ENCODE measurements at regions not wholly inside any gene's neighbourhood (a gene's known extent, or its start where the extent isn't known, plus 50 kb on each side); places are given as distances from the start of the nearest gene placed in this dataset.
"Not testable (repeated sequence)": the region's sequence is repeated elsewhere in the genome, so short reads cannot be mapped to it uniquely, and the experiment has no call there.

DNA sequence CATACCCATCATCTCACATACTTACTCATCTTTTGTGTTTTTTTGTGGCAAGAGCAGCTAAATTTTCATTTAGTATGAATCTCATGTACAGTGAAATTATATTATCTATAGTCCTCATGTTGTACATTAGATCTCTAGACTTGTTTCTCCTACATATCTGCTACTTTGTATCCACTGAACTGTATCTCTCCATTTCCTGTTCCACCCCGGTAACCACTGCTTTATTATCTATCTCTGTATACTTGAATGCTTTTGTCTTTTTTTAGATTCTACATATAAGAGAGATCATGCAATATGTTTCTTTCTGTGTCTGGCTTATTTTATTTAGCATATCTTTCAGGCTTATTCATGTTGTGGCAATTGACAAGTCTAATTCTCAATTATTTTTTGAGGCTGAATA lies 125.1 kb downstream of the ANKRD7 start:
- H3K36me3 ChIP-seq (ENCODE audit: insufficient read depth, low read length): no peaks in the 10 kb centered on the region
- H3K9ac ChIP-seq (ENCODE audit: low read depth, low read length): no peak overlapping the region
- no peaks in the 10 kb centered on the region for H3K4me1 ChIP-seq (ENCODE audit: insufficient read depth, low read length)
- H3K9me3 ChIP-seq (ENCODE audit: control insufficient read depth, insufficient read depth, low read length): no peaks in the 10 kb centered on the region

DNA sequence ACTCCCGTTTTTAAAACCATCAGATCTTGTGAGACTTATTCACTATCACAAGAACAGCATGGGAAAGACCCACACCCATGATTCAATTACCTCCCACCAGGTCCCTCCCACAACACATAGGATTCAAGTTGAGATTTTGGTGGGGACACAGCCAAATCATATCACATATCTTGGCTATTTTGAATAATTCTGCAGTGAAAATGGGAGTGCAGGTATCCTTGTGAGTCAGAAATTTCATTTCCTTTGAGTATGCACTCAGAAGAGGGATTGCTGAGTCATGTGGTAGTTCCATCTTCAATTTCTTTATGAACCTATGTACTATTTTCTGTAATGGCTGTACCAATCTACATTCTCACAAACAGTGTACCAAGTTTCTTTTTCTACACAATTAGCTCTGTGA lies 125.8 kb downstream of the ANKRD7 start:
- Histone ChIP-seq H3K36me3 (ENCODE audit: insufficient read depth, low read length) (no peaks in the 10 kb centered on the region), H3K9me3 (ENCODE audit: control insufficient read depth, insufficient read depth, low read length) (no peaks in the 10 kb centered on the region), H3K9ac (ENCODE audit: low read depth, low read length) (no peak overlapping the region), H3K4me1 (ENCODE audit: insufficient read depth, low read length) (no peaks in the 10 kb centered on the region)

DNA sequence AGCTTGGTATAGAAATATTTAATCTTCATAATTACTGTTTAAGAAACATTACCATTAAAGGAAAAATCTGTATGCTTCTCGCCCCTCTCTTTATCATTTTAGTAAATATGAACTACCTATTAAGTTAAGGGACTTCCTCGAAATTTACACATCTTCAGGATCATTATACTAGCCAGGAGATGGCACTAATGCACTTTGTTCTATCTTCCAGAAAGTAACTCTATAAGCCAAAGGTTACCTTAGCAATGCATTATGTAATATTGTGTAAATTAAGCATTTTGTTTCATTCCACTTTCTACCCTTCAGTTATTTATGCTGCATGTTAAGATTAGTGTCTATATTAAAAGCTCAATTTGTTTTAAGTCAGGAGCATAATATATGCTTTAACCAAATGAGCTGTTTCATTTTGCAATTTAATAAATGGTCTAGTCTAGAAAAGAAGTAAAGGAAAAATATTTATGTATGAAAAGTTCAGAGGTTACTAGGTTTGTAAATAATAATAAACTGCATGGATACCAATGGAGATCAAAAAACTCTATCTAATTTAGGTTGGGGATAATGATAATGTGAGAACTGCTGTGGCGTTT lies 128.5 kb downstream of the ANKRD7 start:
- no peaks in the 10 kb centered on the region for H3K4me1 ChIP-seq (ENCODE audit: insufficient read depth, low read length)
- H3K9me3 ChIP-seq (ENCODE audit: control insufficient read depth, insufficient read depth, low read length): no peaks in the 10 kb centered on the region
- H3K9ac ChIP-seq (ENCODE audit: low read depth, low read length): no peak overlapping the region
- no peaks in the 10 kb centered on the region for H3K36me3 ChIP-seq (ENCODE audit: insufficient read depth, low read length)

DNA sequence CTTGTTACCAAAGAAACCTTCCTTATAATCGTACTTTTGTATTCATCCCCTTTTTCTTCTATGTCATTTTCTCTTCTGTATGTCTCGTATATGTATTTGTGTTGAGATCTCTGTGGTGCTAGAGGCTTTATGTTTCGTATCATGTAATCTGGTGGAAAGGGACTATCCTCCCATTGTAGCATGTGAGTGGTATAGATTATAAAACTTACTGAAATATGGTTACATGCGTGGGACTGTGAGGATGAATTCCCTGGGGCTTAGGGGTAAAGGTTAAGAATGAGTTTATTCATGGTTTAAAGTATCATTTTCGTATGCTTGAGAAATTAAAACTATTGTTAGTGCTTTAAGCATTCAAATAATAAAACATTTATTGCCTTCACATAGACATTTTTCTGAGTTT lies 141.9 kb downstream of the ANKRD7 start:
- Histone ChIP-seq H3K9me3 (ENCODE audit: control insufficient read depth, insufficient read depth, low read length) (no peaks in the 10 kb centered on the region), H3K36me3 (ENCODE audit: insufficient read depth, low read length) (no peaks in the 10 kb centered on the region), H3K4me1 (ENCODE audit: insufficient read depth, low read length) (no peaks in the 10 kb centered on the region), H3K9ac (ENCODE audit: low read depth, low read length) (no peak overlapping the region)

DNA sequence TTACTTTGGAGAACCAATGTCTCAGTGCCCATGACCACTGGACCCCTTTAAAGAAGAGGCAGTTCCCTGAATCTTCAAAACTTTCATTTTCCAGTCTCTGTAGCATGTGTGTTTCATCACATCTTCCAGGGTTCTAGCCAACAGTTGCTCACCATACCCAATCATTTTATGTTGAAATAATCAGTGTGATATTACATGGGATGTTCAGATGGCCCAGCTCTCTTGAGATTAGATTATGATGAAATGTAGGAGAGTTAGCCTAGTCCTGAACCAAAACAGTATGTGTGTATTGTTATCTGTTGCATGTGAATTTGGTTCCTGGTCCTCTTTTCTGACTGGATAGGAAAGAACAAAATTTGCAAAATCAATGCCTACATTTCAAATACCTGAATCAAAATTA lies 144.5 kb downstream of the ANKRD7 start:
- Histone ChIP-seq H3K4me1 (ENCODE audit: insufficient read depth, low read length) (no peaks in the 10 kb centered on the region), H3K9me3 (ENCODE audit: control insufficient read depth, insufficient read depth, low read length) (no peaks in the 10 kb centered on the region), H3K9ac (ENCODE audit: low read depth, low read length) (no peak overlapping the region), H3K36me3 (ENCODE audit: insufficient read depth, low read length) (no peaks in the 10 kb centered on the region)

DNA sequence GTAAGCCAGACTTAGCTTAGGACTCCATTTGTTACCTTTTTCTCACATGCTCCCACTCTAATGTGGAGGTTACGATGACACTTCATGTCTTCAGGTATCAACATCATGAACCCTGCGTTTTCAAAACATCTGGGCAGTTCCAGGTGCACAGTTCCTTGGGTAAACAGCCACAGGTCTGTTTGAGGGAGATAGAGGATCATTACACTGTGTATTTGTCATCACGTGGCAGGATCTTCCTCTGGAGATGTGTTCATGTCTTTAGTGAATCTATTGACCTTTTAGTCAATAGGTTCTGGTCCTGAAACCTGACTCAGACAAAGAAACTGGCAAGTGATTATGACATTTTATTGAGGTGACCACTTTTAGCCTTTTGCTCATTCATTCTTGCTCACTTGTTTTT lies 145.5 kb downstream of the ANKRD7 start:
- Histone ChIP-seq H3K4me1 (ENCODE audit: insufficient read depth, low read length) (no peaks in the 10 kb centered on the region), H3K9ac (ENCODE audit: low read depth, low read length) (no peak overlapping the region), H3K9me3 (ENCODE audit: control insufficient read depth, insufficient read depth, low read length) (no peaks in the 10 kb centered on the region), H3K36me3 (ENCODE audit: insufficient read depth, low read length) (no peaks in the 10 kb centered on the region)

DNA sequence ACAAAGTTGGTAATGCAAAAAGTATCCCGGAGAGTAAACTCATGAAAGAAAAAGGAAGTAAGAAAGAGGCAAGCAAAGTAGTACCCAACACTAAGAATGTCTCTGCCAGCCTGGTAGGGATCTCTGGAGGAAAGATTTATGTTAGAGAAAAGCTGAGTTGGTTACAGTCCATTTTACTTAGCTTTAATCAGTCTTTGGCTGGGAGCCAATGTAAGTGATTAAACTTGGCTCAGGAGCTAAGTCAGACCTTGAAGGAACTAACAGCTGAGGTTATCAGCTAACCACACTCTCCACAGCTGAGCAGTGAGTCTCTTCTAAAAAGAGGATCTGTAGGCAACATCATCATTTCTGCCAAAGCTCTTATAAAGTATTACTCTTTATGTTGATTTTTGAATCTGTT lies 148.0 kb downstream of the ANKRD7 start:
- Histone ChIP-seq H3K9ac (ENCODE audit: low read depth, low read length) (no peak overlapping the region), H3K4me1 (ENCODE audit: insufficient read depth, low read length) (no peaks in the 10 kb centered on the region), H3K36me3 (ENCODE audit: insufficient read depth, low read length) (no peaks in the 10 kb centered on the region), H3K9me3 (ENCODE audit: control insufficient read depth, insufficient read depth, low read length) (no peaks in the 10 kb centered on the region)

DNA sequence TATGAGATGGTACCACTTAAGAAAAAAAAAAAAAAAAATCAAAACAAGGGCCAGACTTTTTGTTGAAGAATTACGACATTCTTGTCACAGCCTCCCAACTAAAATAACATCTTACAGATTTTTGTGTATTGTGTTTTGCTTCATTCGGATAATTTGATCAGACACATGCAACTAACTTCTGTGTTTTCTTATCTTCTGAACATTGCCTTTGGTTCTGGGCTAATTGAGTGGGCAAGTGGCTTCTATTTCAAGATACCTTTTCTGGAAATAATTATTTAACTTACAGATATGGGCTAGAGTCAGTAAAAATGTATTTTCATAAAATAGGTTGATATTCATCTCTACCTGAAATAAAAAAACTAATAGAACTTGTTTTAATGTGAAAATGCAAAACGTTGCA lies 165.1 kb downstream of the ANKRD7 start:
- Histone ChIP-seq H3K4me1 (ENCODE audit: insufficient read depth, low read length) (no peaks in the 10 kb centered on the region), H3K9me3 (ENCODE audit: control insufficient read depth, insufficient read depth, low read length) (no peaks in the 10 kb centered on the region), H3K9ac (ENCODE audit: low read depth, low read length) (no peak overlapping the region), H3K36me3 (ENCODE audit: insufficient read depth, low read length) (no peaks in the 10 kb centered on the region)

DNA sequence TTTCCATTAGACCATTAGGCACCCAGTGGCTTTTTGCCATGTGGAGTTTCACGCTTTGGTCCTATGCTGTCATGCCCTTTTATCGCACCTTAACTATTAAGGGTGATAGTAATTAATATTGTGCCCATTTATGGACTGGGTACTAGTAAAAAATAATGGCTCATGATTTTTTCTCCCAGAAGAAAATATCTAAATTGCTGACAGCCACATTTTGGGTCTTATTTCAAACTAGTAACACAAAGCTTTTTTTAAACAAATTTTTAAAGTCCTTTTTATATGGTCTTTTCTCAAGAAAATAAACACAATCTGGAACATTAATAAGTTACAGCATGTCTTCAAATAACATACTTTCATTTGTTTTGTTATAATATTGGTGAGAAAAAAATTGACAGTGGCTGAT lies 179.7 kb downstream of the ANKRD7 start:
- H3K9ac ChIP-seq (ENCODE audit: low read depth, low read length): no peak overlapping the region
- H3K9me3 ChIP-seq (ENCODE audit: control insufficient read depth, insufficient read depth, low read length): no peaks in the 10 kb centered on the region
- no peaks in the 10 kb centered on the region for H3K4me1 ChIP-seq (ENCODE audit: insufficient read depth, low read length)
- no peaks in the 10 kb centered on the region for H3K36me3 ChIP-seq (ENCODE audit: insufficient read depth, low read length)

DNA sequence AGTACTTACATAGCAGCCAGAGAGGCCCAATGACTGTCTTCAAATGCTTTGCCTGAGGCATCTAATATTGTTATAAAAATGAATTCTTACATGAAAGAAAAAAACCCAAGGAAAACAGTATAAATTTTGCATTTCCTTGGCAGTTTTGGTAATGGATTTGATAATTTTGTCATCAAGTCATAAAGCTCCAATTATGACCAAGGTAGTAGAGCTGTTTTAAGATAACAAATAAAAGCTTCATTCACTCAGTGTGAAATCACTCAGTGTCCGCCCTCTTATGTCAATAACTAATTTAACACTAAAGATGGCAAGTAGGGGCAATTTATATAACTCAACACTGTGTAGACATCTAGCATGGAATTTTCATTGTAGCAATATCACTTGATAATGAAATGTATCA lies 193.9 kb downstream of the ANKRD7 start:
- Histone ChIP-seq H3K4me1 (ENCODE audit: insufficient read depth, low read length) (no peaks in the 10 kb centered on the region), H3K9me3 (ENCODE audit: control insufficient read depth, insufficient read depth, low read length) (no peaks in the 10 kb centered on the region), H3K36me3 (ENCODE audit: insufficient read depth, low read length) (no peaks in the 10 kb centered on the region), H3K9ac (ENCODE audit: low read depth, low read length) (no peak overlapping the region)

DNA sequence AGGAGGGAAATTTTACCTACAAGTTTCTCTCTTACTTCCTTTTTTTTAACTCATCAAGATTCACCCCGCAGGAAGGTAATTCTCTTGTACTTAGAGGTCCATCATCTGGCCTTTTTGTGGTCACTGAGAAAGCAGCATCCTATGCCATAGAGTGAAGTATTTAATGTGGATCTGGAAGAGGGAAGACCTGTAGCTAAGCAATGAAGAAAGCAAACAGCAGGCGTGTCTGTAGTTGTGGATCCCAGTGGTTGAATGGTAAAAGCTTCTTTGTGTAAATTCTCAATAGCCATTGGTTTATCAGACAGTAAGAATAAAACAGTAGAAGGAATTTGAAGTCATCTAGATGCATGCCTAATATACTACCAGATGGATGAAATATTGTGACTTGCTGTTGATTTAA lies 196.4 kb downstream of the ANKRD7 start:
- no peaks in the 10 kb centered on the region for H3K9me3 ChIP-seq (ENCODE audit: control insufficient read depth, insufficient read depth, low read length)
- no peak overlapping the region for H3K9ac ChIP-seq (ENCODE audit: low read depth, low read length)
- no peaks in the 10 kb centered on the region for H3K4me1 ChIP-seq (ENCODE audit: insufficient read depth, low read length)
- H3K36me3 ChIP-seq (ENCODE audit: insufficient read depth, low read length): no peaks in the 10 kb centered on the region

DNA sequence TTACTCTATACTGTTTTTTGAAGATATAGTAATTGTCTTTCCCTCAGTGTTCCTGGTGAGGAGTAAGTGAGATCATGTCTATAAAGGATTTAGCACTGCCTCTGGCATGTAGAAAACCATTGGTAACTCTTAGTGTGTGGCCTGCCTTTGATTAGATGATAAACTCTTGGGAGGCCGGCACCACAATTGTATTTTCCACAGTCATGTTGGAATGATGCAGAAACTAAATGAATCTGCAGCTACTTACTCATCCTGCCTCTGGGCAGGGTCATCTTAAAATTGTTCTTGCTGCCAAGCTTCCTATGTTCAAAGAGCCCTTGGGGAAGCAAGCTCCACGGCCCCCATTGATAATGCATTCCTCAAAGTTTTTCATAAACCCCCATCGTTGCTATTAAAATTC lies 204.6 kb downstream of the ANKRD7 start:
- H3K36me3 ChIP-seq (ENCODE audit: insufficient read depth, low read length): no peaks in the 10 kb centered on the region
- peaks cover 3% of the 10 kb centered on the region for H3K9me3 ChIP-seq (ENCODE audit: control insufficient read depth, insufficient read depth, low read length)
- no peaks in the 10 kb centered on the region for H3K4me1 ChIP-seq (ENCODE audit: insufficient read depth, low read length)
- H3K9ac ChIP-seq (ENCODE audit: low read depth, low read length): no peak overlapping the region

DNA sequence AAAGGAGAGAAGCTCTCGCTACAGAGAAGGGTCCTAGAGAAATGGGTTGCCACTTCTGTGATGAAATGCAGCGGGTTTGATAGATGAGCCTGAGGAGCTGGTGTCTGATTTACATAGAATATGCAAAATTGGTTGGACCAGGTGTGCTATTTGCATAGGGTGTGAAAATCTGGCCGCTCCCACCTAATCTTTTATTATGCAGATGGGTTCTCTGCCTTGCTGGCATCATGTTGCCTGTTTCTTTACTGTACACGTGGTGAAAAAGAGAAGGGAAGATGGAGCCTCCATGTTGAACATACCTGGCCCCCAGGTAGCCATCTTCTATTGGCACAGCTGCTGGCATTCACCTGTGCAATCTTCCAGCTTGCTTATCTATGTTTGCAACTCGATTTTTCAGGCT lies 212.2 kb downstream of the ANKRD7 start:
- Histone ChIP-seq H3K9ac (ENCODE audit: low read depth, low read length) (no peak overlapping the region), H3K36me3 (ENCODE audit: insufficient read depth, low read length) (no peaks in the 10 kb centered on the region), H3K4me1 (ENCODE audit: insufficient read depth, low read length) (no peaks in the 10 kb centered on the region), H3K9me3 (ENCODE audit: control insufficient read depth, insufficient read depth, low read length) (peaks cover 5% of the 10 kb centered on the region)

DNA sequence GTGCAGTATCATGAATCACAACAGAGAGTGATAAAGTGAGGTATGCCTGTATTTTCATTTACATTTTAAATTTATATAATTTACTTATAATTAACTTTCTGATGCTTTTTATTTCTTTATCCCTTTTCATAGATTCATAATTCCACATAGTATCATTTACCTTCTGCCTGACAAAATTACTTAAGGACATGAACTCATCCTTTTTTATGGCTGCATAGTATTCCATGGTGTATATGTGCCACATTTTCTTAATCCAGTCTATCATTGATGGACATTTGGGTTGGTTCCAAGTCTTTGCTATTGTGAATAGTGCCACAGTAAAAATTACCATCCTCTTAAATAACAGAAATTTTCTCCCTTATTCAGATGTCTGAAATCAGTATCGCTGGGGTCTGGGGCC lies 224.5 kb downstream of the ANKRD7 start:
- H3K9ac ChIP-seq (ENCODE audit: low read depth, low read length); H3K36me3 ChIP-seq (ENCODE audit: insufficient read depth, low read length); H3K9me3 ChIP-seq (ENCODE audit: control insufficient read depth, insufficient read depth, low read length); H3K4me1 ChIP-seq (ENCODE audit: insufficient read depth, low read length): not testable (repeated sequence)

DNA sequence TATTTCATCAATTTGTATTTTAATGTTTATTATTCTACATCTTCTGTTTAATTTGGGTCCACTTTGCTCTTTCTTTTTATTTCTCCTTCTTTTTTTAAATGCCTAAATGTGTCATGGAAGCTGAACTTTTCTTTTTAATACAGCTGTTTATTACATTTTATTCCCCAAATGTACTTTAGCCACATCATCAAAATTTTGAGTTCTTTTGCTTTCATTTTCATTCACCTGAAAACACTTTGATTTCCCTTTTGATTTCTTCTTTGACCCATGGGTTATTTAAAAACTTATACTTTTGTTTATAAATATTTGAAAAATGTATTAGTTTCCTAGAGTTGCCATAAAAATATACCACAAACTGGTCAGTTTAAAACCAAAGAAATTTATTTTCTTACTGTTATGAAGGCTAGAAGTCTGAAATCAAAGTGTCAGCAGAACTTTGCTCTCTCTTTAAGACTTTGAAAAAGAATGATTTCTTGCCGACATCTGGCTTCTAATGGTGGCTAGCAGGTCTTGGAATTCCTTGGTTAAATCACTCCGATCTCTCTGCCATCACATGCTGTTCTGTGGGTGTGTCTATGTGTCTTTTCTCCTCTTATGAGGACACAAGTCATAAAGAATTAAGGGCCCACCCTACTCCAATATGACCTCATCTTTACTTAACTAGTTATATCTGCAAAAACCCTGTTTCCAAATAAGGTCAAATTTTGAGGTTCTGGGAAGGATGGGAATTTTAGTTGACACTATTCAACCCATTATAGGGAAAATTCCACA lies 225.5 kb downstream of the ANKRD7 start:
- Histone ChIP-seq H3K9me3 (ENCODE audit: control insufficient read depth, insufficient read depth, low read length) (no peaks in the 10 kb centered on the region), H3K4me1 (ENCODE audit: insufficient read depth, low read length) (no peaks in the 10 kb centered on the region), H3K36me3 (ENCODE audit: insufficient read depth, low read length) (no peaks in the 10 kb centered on the region), H3K9ac (ENCODE audit: low read depth, low read length) (no peak overlapping the region)
